ENCODE measurements at regions not wholly inside any gene's neighbourhood (a gene's known extent, or its start where the extent isn't known, plus 50 kb on each side); places are given as distances from the start of the nearest gene placed in this dataset.

GRCh38 chr18:46331316-46331715, 227.1 kb downstream of the HAUS1 start:
- CTCF ChIA-PET: no interaction called here
- intact Hi-C loops (cut with DNase I, micrococcal nuclease): no loop called here

GRCh38 chr18:46332286-46332801, 228.2 kb downstream of the HAUS1 start:
- H3K4me1 ChIP-seq (ENCODE audit: insufficient read depth, low read length): peaks cover 19% of the 10 kb centered on the region
- H3K36me3 ChIP-seq (ENCODE audit: insufficient read depth, low read length): no peaks in the 10 kb centered on the region
- peaks cover 55% of the 10 kb centered on the region for H3K27me3 Mint-ChIP-seq
- TF ChIP-seq CTCF (IDR thresholded peaks at IDR 0.05): no peak
- no peak overlapping the region for H3K27ac Mint-ChIP-seq
- DNase-seq: no peak
- H3K9me3 Mint-ChIP-seq: no peaks in the 10 kb centered on the region
- no peak overlapping the region for H3K4me3 Mint-ChIP-seq
- H3K9me3 ChIP-seq (ENCODE audit: control insufficient read depth in 1 of 2, insufficient read depth in 1 of 2, low read length in 2 of 2): no peaks in the 10 kb centered on the region
- no peaks in the 10 kb centered on the region for H3K36me3 Mint-ChIP-seq (ENCODE audit: low read depth)
- H3K4me3 ChIP-seq (ENCODE audit: low read length): no peak overlapping the region
- ATAC-seq (ENCODE audit: poor library complexity): no peak
- CTCF ChIA-PET: no interaction called here
- H3K4me1 Mint-ChIP-seq (ENCODE audit: low read depth): peaks cover 21% of the 10 kb centered on the region
- intact Hi-C loops (cut with DNase I, micrococcal nuclease): no loop called here
- H3K27me3 ChIP-seq (ENCODE audit: control insufficient read depth in 1 of 2, insufficient read depth in 2 of 2, low read length in 2 of 2): peaks cover 29 to 35% of the 10 kb centered on the region in 2 experiments
- POLR2A ChIA-PET: no interaction called here
- no peak overlapping the region for H3K27ac ChIP-seq (ENCODE audit: low read depth in 1 of 2, low read length in 2 of 2)

More at GRCh38 chr18:46331316-46331715, 227.1 kb downstream of the HAUS1 start:
- Mint-ChIP-seq H3K27me3 (peaks cover 45% of the 10 kb centered on the region), H3K36me3 (ENCODE audit: low read depth) (no peaks in the 10 kb centered on the region), H3K4me3 (no peak overlapping the region), H3K9me3 (no peaks in the 10 kb centered on the region), H3K4me1 (ENCODE audit: low read depth) (peaks cover 20% of the 10 kb centered on the region), H3K27ac (no peak overlapping the region)
- no peak for TF ChIP-seq CTCF (IDR thresholded peaks at IDR 0.05)
- no peaks in the 10 kb centered on the region for H3K9me3 ChIP-seq (ENCODE audit: control insufficient read depth in 1 of 2, insufficient read depth in 1 of 2, low read length in 2 of 2)
- no peak overlapping the region for H3K27ac ChIP-seq (ENCODE audit: low read depth in 1 of 2, low read length in 2 of 2)
- ATAC-seq (ENCODE audit: poor library complexity) (no peak), DNase-seq (no peak)
- no peaks in the 10 kb centered on the region for H3K36me3 ChIP-seq (ENCODE audit: insufficient read depth, low read length)
- peaks cover 24 to 35% of the 10 kb centered on the region in 2 experiments for H3K27me3 ChIP-seq (ENCODE audit: control insufficient read depth in 1 of 2, insufficient read depth in 2 of 2, low read length in 2 of 2)
- H3K4me3 ChIP-seq (ENCODE audit: low read length): no peak overlapping the region
- POLR2A ChIA-PET: no interaction called here
- H3K4me1 ChIP-seq (ENCODE audit: insufficient read depth, low read length): peaks cover 19% of the 10 kb centered on the region

- Mint-ChIP-seq H3K36me3 (ENCODE audit: low read depth) (no peaks in the 10 kb centered on the region), H3K4me1 (ENCODE audit: low read depth) (peaks cover 21% of the 10 kb centered on the region), H3K27me3 (peaks cover 61% of the 10 kb centered on the region), H3K4me3 (peak overlapping the region; percentile 51), H3K9me3 (no peaks in the 10 kb centered on the region), H3K27ac (no peak overlapping the region)
- H3K9me3 ChIP-seq (ENCODE audit: control insufficient read depth in 1 of 2, insufficient read depth in 1 of 2, low read length in 2 of 2): no peaks in the 10 kb centered on the region
- H3K4me1 ChIP-seq (ENCODE audit: insufficient read depth, low read length): peaks cover 19% of the 10 kb centered on the region
- intact Hi-C loops (cut with DNase I, micrococcal nuclease): no loop called here
- CTCF ChIA-PET: no interaction called here
- H3K4me3 ChIP-seq (ENCODE audit: low read length): no peak overlapping the region
- DNase-seq: no peak
- H3K36me3 ChIP-seq (ENCODE audit: insufficient read depth, low read length): no peaks in the 10 kb centered on the region
- no peak overlapping the region for H3K27ac ChIP-seq (ENCODE audit: low read depth in 1 of 2, low read length in 2 of 2)
- POLR2A ChIA-PET: no interaction called here
- ATAC-seq (ENCODE audit: poor library complexity): no peak
- H3K27me3 ChIP-seq (ENCODE audit: control insufficient read depth in 1 of 2, insufficient read depth in 2 of 2, low read length in 2 of 2): peaks cover 31 to 35% of the 10 kb centered on the region in 2 experiments
- TF ChIP-seq CTCF (IDR thresholded peaks at IDR 0.05): no peak
These were observed 228.7 kb downstream of the HAUS1 start for GRCh38 chr18:46332921-46333341.

All from CD4-positive, alpha-beta T cell (primary cell).